ENCODE measurements at regions not wholly inside any gene's neighbourhood (a gene's known extent, or its start where the extent isn't known, plus 50 kb on each side); places are given as distances from the start of the nearest gene placed in this dataset.

DNA sequence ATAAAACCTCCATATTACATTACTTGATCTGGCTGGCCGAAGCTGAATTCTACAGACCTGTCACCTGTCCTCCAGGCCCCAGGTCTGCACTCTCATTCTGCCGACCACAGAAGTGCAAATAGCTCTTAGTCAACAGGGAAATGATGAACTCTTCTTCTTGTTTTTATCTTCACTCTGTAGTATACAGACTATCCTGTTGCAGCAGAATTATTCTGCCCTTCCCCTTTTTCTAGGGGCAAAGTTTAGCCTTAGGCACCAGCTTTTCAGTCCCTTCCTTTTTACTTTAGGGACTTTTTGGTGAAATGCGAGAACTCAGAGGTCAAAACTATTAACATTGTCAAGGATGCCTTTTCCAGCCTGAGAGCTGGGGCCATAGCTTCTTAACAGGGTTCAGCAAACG, 229.6 kb upstream of the EGLN3 start:
- peaks cover 2% of the 10 kb centered on the region for H3K36me3 Mint-ChIP-seq
- no peak overlapping the region for H3K4me3 Mint-ChIP-seq
- H3K4me1 Mint-ChIP-seq (ENCODE audit: low read depth) = no peaks in the 10 kb centered on the region
- H3K9me3 Mint-ChIP-seq (ENCODE audit: low read depth) = no peaks in the 10 kb centered on the region
- no peaks in the 10 kb centered on the region for H3K27me3 Mint-ChIP-seq
- H3K27ac Mint-ChIP-seq = no peak overlapping the region

DNA sequence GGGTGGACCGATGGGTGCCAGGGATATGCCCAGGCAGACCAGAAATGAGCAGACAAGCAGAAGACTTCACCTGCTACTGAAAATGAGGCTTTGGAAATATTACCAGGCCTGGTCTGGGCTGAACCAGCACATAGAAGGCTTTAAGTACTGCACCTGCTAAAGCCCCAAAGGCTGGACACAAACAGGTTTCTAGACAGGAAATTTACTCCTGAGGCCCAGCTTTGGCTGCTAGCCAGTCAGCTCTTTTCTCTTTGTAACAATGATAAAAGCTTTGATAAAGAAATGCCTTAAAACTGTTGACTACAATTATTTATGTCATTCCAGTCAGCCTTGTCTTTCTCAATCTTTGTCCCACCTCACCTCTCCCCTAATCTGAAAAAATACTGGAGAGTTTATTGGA, 228.9 kb upstream of the EGLN3 start:
- Mint-ChIP-seq H3K27ac (no peak overlapping the region), H3K27me3 (no peaks in the 10 kb centered on the region), H3K4me3 (no peak overlapping the region), H3K9me3 (ENCODE audit: low read depth) (no peaks in the 10 kb centered on the region), H3K36me3 (peaks cover 2% of the 10 kb centered on the region), H3K4me1 (ENCODE audit: low read depth) (no peaks in the 10 kb centered on the region)

DNA sequence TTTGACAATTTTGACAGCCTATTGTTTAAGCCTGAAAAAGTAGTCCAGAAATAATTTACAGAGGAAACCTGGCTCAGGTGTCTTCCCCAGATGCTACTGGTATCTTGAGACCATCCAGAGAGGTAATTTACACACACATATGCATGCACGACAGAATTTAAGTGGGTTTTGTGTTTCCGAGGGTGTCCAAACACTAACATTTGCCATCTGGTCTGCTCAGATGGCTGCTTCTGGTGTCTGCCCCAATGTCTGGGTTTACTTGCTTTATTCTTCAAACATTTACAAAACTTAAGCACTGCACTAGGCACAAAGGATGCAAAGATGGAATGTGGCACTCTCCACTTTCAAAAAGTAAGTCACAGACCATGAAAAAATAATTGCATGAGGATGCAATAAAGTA, 226.6 kb upstream of the EGLN3 start:
- H3K4me3 Mint-ChIP-seq = no peak overlapping the region
- no peaks in the 10 kb centered on the region for H3K27me3 Mint-ChIP-seq
- no peaks in the 10 kb centered on the region for H3K9me3 Mint-ChIP-seq (ENCODE audit: low read depth)
- H3K36me3 Mint-ChIP-seq = peaks cover 2% of the 10 kb centered on the region
- no peaks in the 10 kb centered on the region for H3K4me1 Mint-ChIP-seq (ENCODE audit: low read depth)
- no peak overlapping the region for H3K27ac Mint-ChIP-seq

GRCh38 chr14:34175574-34175973, 224.7 kb upstream of the EGLN3 start:
- H3K4me3 Mint-ChIP-seq = no peak overlapping the region
- H3K9me3 Mint-ChIP-seq (ENCODE audit: low read depth) = no peaks in the 10 kb centered on the region
- no peaks in the 10 kb centered on the region for H3K27me3 Mint-ChIP-seq
- H3K4me1 Mint-ChIP-seq (ENCODE audit: low read depth) = no peaks in the 10 kb centered on the region
- no peak overlapping the region for H3K27ac Mint-ChIP-seq
- H3K36me3 Mint-ChIP-seq = peaks cover 2% of the 10 kb centered on the region

DNA sequence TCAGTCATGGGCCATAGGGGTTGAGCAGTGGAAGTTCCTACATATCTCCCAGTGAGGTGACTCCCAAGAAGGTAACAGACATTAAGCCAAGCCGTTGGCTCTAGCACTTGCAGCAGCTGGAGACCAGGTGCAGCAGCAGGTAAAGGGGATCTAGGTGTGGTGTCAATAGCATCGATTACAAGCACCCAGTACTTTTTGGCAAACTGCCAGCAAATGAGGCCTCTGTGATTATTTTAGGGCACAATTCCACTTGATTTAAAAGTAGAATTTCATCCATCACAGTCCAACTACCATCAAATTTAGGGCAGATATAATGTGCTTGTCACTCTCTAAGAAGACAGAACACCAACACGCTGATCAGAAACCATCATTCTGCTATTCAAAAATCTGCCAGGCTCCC, 224.1 kb upstream of the EGLN3 start:
- Mint-ChIP-seq H3K4me3 (no peak overlapping the region), H3K27me3 (no peaks in the 10 kb centered on the region), H3K36me3 (peaks cover 2% of the 10 kb centered on the region), H3K27ac (no peak overlapping the region), H3K4me1 (ENCODE audit: low read depth) (no peaks in the 10 kb centered on the region), H3K9me3 (ENCODE audit: low read depth) (no peaks in the 10 kb centered on the region)

DNA sequence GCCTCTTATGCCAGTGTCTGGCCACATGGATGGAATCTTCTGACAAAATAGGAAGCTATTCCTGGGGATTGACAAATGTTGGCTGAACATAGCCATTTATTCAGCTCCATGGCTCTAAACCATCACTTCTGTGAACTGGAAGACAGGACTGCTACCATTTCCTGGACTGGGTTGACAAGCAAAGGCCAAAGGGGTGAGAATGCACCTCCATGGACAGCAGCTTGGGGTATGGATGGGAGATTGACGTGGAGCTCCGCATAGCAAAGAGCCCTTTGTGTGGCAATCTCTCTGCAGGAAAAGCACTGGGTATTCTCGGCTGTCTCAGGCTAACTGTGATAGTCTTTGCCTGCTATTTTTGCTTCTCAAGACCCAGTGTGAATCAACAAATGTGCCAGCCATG, 223.0 kb upstream of the EGLN3 start:
- Mint-ChIP-seq H3K27me3 (no peaks in the 10 kb centered on the region), H3K36me3 (peaks cover 2% of the 10 kb centered on the region), H3K4me1 (ENCODE audit: low read depth) (no peaks in the 10 kb centered on the region), H3K27ac (no peak overlapping the region), H3K4me3 (no peak overlapping the region), H3K9me3 (ENCODE audit: low read depth) (no peaks in the 10 kb centered on the region)

DNA sequence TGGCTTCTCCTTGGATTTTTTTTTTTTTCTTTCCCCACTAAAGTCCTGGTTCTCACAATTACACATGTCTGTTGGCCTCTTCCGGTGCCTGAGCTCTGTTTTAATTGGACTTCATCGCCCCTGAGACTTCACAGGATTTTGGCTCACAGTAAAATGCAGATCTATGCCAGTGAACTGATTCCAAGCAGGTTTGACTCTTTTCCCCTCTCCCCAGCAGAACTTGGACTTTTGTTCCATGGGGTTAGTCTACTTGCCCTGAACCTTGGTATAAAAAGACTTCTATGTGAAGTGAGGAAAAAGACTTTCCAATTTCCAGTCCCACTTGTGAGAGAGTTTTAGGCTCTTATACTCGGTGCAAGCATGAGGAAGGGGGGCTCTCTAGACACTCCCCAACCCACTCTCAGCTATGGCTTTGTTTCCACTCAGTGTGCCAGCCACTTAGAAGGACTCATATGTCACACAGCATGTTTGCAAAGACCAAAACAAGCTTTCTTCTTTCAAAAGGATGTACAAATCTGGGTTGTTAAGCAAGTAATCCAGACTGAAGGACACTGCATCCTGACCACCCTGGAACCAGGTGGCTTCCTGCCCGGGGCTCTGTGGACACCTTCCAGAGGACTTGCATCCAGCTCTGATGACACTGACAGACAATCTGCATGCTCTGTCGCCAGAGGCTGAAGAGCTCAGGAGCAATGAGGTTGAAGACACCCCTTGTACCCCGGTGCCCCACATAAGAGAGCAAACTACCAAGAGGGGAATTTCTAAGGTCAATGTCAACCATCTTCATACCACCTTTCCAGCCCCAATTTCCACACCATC, 221.9 kb upstream of the EGLN3 start:
- Mint-ChIP-seq H3K27ac (no peak overlapping the region), H3K4me3 (no peak overlapping the region), H3K27me3 (no peaks in the 10 kb centered on the region)

GRCh38 chr14:34172173-34172451, 221.2 kb upstream of the EGLN3 start:
- H3K36me3 Mint-ChIP-seq = no peaks in the 10 kb centered on the region
- no peaks in the 10 kb centered on the region for H3K4me1 Mint-ChIP-seq (ENCODE audit: low read depth)
- no peak overlapping the region for H3K27ac Mint-ChIP-seq
- H3K9me3 Mint-ChIP-seq (ENCODE audit: low read depth) = no peaks in the 10 kb centered on the region
- no peak overlapping the region for H3K4me3 Mint-ChIP-seq
- no peaks in the 10 kb centered on the region for H3K27me3 Mint-ChIP-seq

More for the DNA sequence above, 221.9 kb upstream of the EGLN3 start:
- H3K9me3 Mint-ChIP-seq (ENCODE audit: low read depth) = no peaks in the 10 kb centered on the region
- H3K4me1 Mint-ChIP-seq (ENCODE audit: low read depth) = no peaks in the 10 kb centered on the region
- H3K36me3 Mint-ChIP-seq = peaks cover under 1% of the 10 kb centered on the region

DNA sequence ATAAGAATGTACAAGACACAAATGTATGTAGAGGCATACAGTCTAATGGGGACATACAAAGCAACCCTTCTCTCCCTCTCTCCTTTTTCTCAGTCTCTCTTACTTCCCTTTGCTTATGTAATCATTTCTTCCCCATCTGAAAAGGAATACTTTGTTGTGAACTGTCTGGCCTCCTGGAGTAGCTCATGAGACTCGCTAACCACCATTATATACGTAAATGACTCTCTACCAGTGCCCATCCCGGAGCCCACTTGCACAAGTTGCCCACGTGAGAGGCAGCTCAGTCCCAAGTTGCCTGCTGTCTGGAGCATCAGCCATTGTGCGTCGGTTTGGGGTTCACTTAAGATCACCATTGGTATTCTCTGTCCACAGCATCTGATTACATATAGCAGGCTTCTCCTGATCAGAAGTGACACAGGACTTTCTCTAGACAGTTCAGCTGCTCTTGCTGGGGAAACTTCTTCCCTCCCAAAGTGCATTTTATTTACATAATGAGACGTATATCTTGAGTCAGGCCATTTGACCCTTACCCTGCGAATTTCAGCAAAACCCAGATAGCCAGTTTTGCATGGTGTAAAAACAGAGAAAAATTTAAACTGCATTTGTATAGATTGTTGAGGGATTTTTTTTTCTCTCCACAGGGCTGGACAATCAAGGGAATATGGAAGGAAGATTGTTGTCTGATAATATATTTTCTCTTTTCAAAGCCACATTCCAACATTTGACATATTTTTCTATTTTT, 220.7 kb upstream of the EGLN3 start:
- Mint-ChIP-seq H3K4me3 (no peak overlapping the region), H3K4me1 (ENCODE audit: low read depth) (no peaks in the 10 kb centered on the region), H3K36me3 (no peaks in the 10 kb centered on the region), H3K9me3 (ENCODE audit: low read depth) (no peaks in the 10 kb centered on the region), H3K27ac (no peak overlapping the region), H3K27me3 (no peaks in the 10 kb centered on the region)

- Mint-ChIP-seq H3K36me3 (no peaks in the 10 kb centered on the region), H3K27ac (no peak overlapping the region), H3K27me3 (no peaks in the 10 kb centered on the region), H3K4me3 (no peak overlapping the region), H3K9me3 (ENCODE audit: low read depth) (no peaks in the 10 kb centered on the region), H3K4me1 (ENCODE audit: low read depth) (peaks cover 2% of the 10 kb centered on the region)
These were observed 220.0 kb upstream of the EGLN3 start for GRCh38 chr14:34170882-34171281.

DNA sequence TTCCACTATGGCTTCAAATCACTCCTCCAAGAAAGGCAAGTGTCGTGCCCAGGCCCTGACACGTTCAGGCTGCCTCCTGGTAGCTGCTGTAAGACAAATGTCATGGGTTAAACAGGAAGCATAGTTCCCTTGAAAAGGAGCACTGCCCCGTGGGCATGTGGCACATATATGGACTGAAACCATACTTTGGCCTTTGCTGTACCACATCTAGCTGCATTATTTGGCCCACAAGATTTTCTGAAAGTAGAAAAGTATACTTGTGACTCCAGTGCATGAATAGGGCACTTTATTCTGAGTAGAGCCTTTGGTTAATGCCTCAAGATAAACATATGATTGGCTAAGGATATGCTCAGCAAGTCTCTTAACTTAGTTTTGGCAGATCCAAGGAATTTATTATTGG, 218.7 kb upstream of the EGLN3 start:
- H3K4me1 Mint-ChIP-seq (ENCODE audit: low read depth) = peaks cover 7% of the 10 kb centered on the region
- no peaks in the 10 kb centered on the region for H3K9me3 Mint-ChIP-seq (ENCODE audit: low read depth)
- H3K27ac Mint-ChIP-seq = no peak overlapping the region
- H3K4me3 Mint-ChIP-seq = no peak overlapping the region
- no peaks in the 10 kb centered on the region for H3K36me3 Mint-ChIP-seq
- H3K27me3 Mint-ChIP-seq = no peaks in the 10 kb centered on the region

- Mint-ChIP-seq H3K27me3 (no peaks in the 10 kb centered on the region), H3K36me3 (no peaks in the 10 kb centered on the region), H3K9me3 (ENCODE audit: low read depth) (no peaks in the 10 kb centered on the region), H3K4me3 (no peak overlapping the region), H3K4me1 (ENCODE audit: low read depth) (peaks cover 7% of the 10 kb centered on the region), H3K27ac (no peak overlapping the region)
These were observed 217.8 kb upstream of the EGLN3 start for GRCh38 chr14:34168656-34169055.

GRCh38 chr14:34165847-34166350, 215.0 kb upstream of the EGLN3 start:
- peaks cover 15% of the 10 kb centered on the region for H3K4me1 Mint-ChIP-seq (ENCODE audit: low read depth)
- no peak overlapping the region for H3K4me3 Mint-ChIP-seq
- no peak overlapping the region for H3K27ac Mint-ChIP-seq
- no peaks in the 10 kb centered on the region for H3K9me3 Mint-ChIP-seq (ENCODE audit: low read depth)
- H3K36me3 Mint-ChIP-seq = no peaks in the 10 kb centered on the region
- H3K27me3 Mint-ChIP-seq = peaks cover 2% of the 10 kb centered on the region

DNA sequence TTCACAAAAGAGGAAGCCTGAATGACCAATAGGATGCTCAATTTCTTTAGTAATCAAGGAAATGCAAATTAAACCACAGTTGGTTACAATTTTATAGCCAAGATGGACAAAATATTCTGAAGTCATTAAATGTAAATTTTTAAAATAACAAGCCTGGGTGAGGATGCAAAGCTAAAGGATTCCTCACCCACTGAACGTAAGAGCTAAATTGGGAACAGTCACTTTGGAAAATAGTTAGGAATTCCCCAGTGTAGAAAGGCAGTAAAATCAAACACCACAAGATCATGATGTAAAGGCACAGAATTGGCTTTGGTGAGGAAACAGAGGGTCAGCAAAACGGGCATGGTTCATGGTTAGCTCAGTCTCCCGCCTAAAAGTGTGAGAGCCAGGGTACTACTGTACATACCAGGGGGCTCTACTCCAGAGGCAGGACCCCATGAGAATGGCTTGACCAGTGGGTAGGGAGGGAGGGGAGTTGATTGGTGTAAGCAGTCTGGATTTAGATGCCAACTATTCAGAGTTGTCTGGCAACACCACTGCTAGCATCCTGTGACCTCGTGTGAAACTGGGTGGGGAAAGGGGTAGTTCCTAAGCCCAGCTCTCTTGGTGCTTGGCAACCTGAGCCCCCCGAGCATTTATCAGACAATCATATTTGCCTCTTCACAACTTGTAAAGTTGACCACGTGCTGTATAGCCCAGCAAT, 213.4 kb upstream of the EGLN3 start:
- no peaks in the 10 kb centered on the region for H3K9me3 Mint-ChIP-seq (ENCODE audit: low read depth)
- H3K4me3 Mint-ChIP-seq = no peak overlapping the region
- peaks cover 2% of the 10 kb centered on the region for H3K27me3 Mint-ChIP-seq
- no peaks in the 10 kb centered on the region for H3K36me3 Mint-ChIP-seq
- H3K4me1 Mint-ChIP-seq (ENCODE audit: low read depth) = peaks cover 15% of the 10 kb centered on the region
- no peak overlapping the region for H3K27ac Mint-ChIP-seq

DNA sequence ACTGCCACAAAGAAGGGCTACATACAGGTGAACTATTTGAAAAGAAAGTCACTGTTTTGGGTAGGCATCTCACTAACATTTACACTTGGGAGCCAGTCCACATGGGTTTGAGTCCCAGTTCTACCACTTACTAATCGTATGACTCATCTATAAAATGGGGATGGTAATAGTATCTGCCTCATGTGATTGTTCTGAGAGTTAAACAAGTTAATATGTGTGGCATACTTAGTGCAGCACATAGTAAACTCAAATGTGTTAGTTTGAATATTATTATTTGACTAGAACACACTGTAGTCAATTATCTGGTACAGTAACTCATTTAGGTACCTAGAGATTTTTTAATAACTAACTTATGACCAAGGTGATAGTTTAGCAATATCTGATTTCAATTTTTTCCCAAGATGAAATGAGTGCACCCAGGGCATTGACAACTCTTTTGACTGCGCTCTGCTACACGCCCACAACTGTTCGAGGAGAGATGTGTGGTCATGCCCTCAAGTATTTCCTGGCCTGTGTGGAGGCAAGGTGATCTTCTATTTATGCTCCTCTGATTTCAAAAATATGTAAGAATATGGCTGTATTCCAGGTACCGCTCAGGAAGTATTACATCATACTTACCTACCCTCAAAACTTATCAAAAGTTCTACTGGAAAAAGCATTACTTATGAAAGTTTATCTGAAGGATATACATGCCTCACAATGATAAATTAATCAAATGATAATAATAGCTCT, 210.6 kb upstream of the EGLN3 start:
- no peak overlapping the region for H3K4me3 Mint-ChIP-seq
- H3K27ac Mint-ChIP-seq = no peak overlapping the region
- no peaks in the 10 kb centered on the region for H3K36me3 Mint-ChIP-seq
- H3K4me1 Mint-ChIP-seq (ENCODE audit: low read depth) = peaks cover 15% of the 10 kb centered on the region
- peaks cover 2% of the 10 kb centered on the region for H3K27me3 Mint-ChIP-seq
- H3K9me3 Mint-ChIP-seq (ENCODE audit: low read depth) = no peaks in the 10 kb centered on the region
